IPS DF 6.9 (cell line): ENCODE measurements at regions not wholly inside any gene's neighbourhood (a gene's known extent, or its start where the extent isn't known, plus 50 kb on each side); places are given as distances from the start of the nearest gene placed in this dataset.

ENCODE experiments used
- DNase-seq: peaks from one replicate; pipeline ENCODE4 v3.0.0-alpha.2; 2013; ENCODE audit warnings: low read depth, low spot score
- H3K27ac ChIP-seq: one replicate; pipeline ENCODE4 v1.5.1; 2013; ENCODE audit warnings: low read length, control low read depth
- H3K27me3 ChIP-seq: 2 replicates; pipeline ENCODE4 v1.6.1; 2013; ENCODE audit warnings: mild to moderate bottlenecking, low read length; ENCODE audit not compliant: control insufficient read depth, insufficient read depth
- H3K36me3 ChIP-seq: 2 replicates; pipeline ENCODE4 v1.6.1; 2013; ENCODE audit warnings: low read length; ENCODE audit not compliant: control insufficient read depth, insufficient read depth
- H3K4me1 ChIP-seq: 2 replicates; pipeline ENCODE4 v1.6.1; 2013; ENCODE audit warnings: low read length; ENCODE audit not compliant: control insufficient read depth, insufficient read depth
- H3K4me3 ChIP-seq: 2 replicates; pipeline ENCODE4 v1.5.1; 2013; ENCODE audit warnings: mild to moderate bottlenecking, low read length
- H3K9me3 ChIP-seq: 2 replicates; pipeline ENCODE4 v1.6.1; 2013; ENCODE audit warnings: low read length, inconsistent platforms; ENCODE audit not compliant: control insufficient read depth, insufficient read depth
- WGBS: extraction: QIAGEN DNeasy Blood & Tissue Kit; methylation state at CpG from one replicate; pipeline ENCODE4 v1.1.7; 2013; ENCODE audit warnings: mixed read lengths, missing lambda C conversion rate; ENCODE audit not compliant: insufficient read length, insufficient coverage; 5-methylcytosine and 5-hydroxymethylcytosine counted together

DNA sequence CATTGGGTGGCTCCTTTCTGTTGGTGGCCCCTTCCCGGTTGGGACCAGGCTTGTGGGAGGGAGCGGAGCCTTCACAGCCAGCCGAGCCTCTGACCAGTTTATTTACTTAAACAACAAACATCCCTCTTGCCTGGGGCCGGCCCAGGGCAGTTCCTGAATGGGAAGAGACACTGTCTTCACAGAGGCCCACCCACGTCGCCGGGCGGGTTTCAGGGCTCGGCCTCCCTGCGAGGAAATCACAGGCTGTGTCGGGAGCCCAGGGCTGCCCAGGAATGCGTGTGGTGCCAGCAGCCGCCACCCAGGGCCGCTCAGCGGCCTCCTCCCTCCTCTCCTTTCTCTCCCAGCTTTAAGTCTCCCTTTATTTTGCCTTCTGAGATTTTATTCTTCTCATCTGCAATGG, 132.5 kb downstream of the HSD17B3 start:
- Histone ChIP-seq H3K27me3 (no peaks in the 10 kb centered on the region), H3K9me3 (no peaks in the 10 kb centered on the region), H3K36me3 (no peaks in the 10 kb centered on the region), H3K27ac (no peak overlapping the region), H3K4me3 (no peak overlapping the region), H3K4me1 (peaks cover 2% of the 10 kb centered on the region)
- DNase-seq = no peak
- WGBS = no CpG with 5 or more reads among the region's 15 CpGs

DNA sequence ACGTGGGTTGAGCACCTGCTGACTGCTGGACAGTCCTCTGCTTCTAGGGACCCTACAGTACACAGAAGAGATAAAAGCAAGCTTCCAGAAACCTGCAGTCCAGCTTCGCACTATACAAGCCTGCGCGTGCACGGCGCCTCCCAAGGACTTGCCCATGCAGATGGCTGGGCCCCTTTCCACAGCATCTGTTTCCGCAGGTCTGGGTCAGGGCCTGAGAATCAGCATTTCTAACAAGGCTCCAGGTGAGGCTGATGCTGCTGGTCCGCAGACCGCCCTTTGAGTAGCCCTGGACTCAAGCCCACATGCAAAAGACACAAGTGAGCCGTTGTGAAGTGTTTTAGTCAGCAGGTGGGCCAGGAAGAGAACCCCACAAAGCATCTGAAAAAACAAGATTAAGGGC, 133.1 kb downstream of the HSD17B3 start:
- H3K27me3 ChIP-seq = no peaks in the 10 kb centered on the region
- H3K4me1 ChIP-seq = peaks cover 2% of the 10 kb centered on the region
- DNase-seq = no peak
- no CpG with 5 or more reads among the region's 10 CpGs for WGBS
- H3K4me3 ChIP-seq = no peak overlapping the region
- H3K36me3 ChIP-seq = no peaks in the 10 kb centered on the region
- no peak overlapping the region for H3K27ac ChIP-seq
- H3K9me3 ChIP-seq = no peaks in the 10 kb centered on the region

DNA sequence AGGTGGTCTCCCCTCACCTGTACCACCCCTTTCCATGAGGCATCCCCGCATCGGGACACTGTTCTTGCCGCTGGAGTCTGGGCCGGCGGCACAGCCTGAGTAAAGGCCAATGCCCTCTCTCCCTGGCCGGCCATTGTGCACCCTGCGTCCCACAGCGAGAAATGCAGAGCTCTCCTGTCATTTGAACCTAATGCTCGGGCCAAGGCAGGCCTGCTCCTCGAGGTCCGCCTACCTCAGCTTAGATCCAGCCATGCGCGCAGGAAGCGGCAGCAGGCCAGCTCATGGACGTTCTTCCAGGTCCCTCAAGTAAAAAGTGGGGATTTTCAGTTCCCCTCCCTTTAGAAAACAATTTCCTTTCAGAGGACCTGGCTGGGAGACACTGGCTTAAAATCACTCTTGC, 135.0 kb downstream of the HSD17B3 start:
- H3K27ac ChIP-seq = no peak overlapping the region
- WGBS = no CpG with 5 or more reads among the region's 15 CpGs
- no peak for DNase-seq
- H3K4me1 ChIP-seq = peaks cover 2% of the 10 kb centered on the region
- no peaks in the 10 kb centered on the region for H3K27me3 ChIP-seq
- H3K9me3 ChIP-seq = no peaks in the 10 kb centered on the region
- H3K4me3 ChIP-seq = no peak overlapping the region
- H3K36me3 ChIP-seq = no peaks in the 10 kb centered on the region

DNA sequence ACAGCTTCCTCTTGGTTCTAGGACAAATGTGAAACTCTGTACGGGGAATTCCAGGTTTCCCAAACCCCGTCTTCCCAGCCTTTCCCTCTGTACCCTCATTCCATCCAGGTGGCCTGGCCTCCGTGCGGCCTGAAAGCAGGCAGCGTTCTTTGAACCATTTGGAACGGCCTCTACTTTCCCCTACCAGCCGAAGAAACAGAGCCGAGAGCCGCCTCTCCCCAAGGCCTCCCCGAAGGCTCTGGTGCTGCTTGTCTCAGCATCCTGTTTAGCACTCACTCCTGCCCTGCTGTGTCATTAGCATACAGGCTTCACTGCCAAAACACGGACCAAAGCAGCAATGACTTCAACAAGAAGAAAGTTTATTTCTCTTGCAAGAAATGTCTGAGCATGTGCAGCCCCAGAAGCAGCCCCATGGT, 137.7 kb downstream of the HSD17B3 start:
- Histone ChIP-seq H3K4me1 (no peaks in the 10 kb centered on the region; the same call in none of the 2 replicates), H3K4me3 (no peak overlapping the region), H3K9me3 (no peaks in the 10 kb centered on the region), H3K27ac (no peak overlapping the region), H3K27me3 (no peaks in the 10 kb centered on the region), H3K36me3 (no peaks in the 10 kb centered on the region)
- DNase-seq = no peak
- WGBS = no CpG with 5 or more reads among the region's 11 CpGs

DNA sequence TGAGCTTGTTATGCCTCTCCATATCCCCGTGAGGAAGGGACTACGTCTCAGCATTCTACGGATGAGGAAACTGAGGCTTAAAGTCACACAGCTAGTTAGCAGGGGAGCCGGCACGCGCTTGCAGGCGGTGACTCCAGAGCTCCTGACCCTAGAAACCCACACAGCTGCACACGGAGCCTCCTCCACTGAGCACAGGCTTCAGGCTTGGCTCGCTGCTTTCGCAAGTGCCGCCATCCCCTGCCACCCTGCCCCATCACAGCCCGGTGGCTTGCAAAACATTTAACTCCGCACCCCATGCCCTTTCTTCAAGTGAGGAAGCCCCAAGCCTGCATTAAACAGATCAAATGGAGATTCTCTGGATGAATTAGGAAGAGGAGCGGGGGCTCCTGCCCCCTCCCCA, 138.3 kb downstream of the HSD17B3 start:
- WGBS = no CpG with 5 or more reads among the region's 14 CpGs

DNA sequence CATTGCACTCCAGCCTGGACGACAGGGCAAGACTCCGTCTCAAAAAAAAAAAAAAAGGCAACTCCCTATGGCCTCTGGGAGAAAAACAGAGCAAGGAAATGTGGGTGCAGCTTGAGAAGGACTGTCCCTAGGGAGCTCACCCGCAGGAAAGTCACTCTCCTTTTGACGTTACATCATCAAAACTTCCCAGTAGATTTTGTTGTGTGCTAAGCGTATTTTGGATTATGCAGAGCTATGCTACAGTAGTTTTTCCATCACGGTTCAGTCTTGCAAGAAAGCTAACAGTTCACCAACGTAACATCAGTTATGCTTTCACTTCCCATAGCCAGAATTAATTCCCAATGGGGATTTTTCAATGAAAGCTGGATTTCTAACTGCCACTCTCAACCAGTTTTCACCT, 138.8 kb downstream of the HSD17B3 start:
- Histone ChIP-seq H3K36me3 (no peaks in the 10 kb centered on the region), H3K27ac (no peak overlapping the region), H3K4me3 (no peak overlapping the region), H3K9me3 (no peaks in the 10 kb centered on the region), H3K4me1 (no peaks in the 10 kb centered on the region; the same call in 1 of the 2 replicates), H3K27me3 (no peaks in the 10 kb centered on the region)
- no peak for DNase-seq
- no CpG with 5 or more reads among the region's 7 CpGs for WGBS

More for the DNA sequence above, 138.3 kb downstream of the HSD17B3 start:
- no peaks in the 10 kb centered on the region for H3K36me3 ChIP-seq
- H3K9me3 ChIP-seq = no peaks in the 10 kb centered on the region
- no peak overlapping the region for H3K27ac ChIP-seq
- no peak for DNase-seq
- no peak overlapping the region for H3K4me3 ChIP-seq
- H3K27me3 ChIP-seq = no peaks in the 10 kb centered on the region
- H3K4me1 ChIP-seq = no peaks in the 10 kb centered on the region; the same call in 1 of the 2 replicates

DNA sequence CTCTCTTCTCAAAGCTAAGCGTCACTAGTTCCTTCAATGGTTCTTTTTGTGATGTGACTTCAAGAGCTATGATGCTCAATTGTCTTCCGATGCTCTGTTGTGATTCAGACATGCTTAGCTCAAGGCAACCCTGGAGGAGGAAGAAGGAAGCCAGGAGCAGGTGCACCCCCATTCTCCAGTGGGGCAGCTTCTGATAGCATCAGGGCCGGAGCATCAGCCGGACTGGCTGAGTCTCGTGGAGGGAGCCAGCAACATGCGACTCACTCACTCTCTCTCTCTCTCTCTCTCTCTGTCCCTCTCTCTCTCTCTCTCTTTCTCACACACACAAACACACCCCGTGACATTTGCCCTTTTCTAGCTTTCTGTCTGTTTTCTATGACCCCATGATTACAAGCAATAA, 140.2 kb downstream of the HSD17B3 start:
- no peak overlapping the region for H3K27ac ChIP-seq
- no peaks in the 10 kb centered on the region for H3K36me3 ChIP-seq
- H3K4me1 ChIP-seq = no peaks in the 10 kb centered on the region
- no peaks in the 10 kb centered on the region for H3K9me3 ChIP-seq
- no peak for DNase-seq
- WGBS = 100% methylated on average over 1 of the region's 7 CpGs
- no peak overlapping the region for H3K4me3 ChIP-seq
- H3K27me3 ChIP-seq = no peaks in the 10 kb centered on the region

DNA sequence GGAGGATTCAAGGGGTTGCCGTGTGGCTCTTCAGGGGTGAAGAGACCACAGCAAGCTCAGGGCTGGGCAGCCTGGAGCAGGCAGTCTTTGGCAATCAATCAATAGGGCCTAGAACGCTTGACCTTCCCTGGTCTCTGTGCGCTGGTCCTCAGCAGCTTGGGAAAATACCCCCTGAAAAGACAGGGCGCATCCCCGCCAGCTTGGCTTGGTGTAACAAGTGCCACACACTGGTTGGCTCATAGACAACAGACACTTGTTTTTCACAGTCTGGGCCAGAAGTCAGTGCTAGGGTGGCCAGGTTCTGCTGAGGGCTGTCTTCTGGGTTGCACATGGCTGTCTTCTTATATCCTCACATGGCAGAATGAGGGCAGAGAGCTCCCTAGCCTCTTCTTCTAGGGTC, 141.1 kb downstream of the HSD17B3 start:
- no CpG with 5 or more reads among the region's 5 CpGs for WGBS
- H3K27me3 ChIP-seq = no peaks in the 10 kb centered on the region
- no peaks in the 10 kb centered on the region for H3K4me1 ChIP-seq
- no peaks in the 10 kb centered on the region for H3K36me3 ChIP-seq
- no peak overlapping the region for H3K4me3 ChIP-seq
- H3K27ac ChIP-seq = no peak overlapping the region
- no peak for DNase-seq
- H3K9me3 ChIP-seq = no peaks in the 10 kb centered on the region

DNA sequence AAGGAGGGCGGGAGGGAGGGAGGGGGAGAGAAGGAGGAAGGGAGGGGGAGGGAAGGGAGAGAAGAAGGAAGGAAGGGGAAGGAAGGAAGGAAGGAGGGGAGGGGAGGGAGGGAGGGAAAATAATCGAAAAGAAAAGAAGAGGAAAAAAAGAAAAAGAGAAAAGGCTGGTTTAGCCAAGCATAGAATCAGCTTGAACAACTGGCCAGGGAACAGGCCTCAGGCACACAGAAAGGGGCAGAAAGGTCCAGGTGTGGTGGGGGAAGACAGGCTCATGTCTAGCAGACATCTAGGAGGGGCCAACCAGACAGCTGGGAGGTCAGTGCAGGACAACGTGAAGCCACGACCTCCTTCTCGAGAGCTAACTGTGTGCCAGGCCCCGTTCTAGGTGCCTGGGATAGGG, 141.8 kb downstream of the HSD17B3 start:
- H3K9me3 ChIP-seq = no peaks in the 10 kb centered on the region
- no peaks in the 10 kb centered on the region for H3K27me3 ChIP-seq
- H3K4me3 ChIP-seq = no peak overlapping the region
- H3K36me3 ChIP-seq = no peaks in the 10 kb centered on the region
- no peaks in the 10 kb centered on the region for H3K4me1 ChIP-seq
- no peak for DNase-seq
- 100% methylated on average over 1 of the region's 6 CpGs for WGBS
- no peak overlapping the region for H3K27ac ChIP-seq

DNA sequence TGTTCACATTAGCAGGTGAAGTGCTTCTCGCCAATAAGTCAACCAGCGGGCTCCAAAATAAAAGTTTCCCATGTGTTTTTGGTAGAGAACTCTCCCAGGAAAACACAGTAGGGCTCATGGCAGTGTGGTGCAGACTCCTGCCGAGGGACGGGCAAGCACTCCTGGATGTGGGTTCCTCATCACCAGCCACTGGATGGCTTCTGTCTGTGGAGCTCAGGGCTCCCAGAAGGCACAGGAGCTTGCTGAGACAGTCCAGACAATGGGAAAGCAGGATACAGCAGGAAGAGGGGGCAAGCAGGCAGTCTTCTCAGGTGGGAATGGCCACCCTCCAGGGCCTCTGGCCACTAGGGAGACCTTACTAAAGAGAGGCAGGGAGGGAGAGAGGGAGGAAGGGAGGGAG, 142.4 kb downstream of the HSD17B3 start:
- no peaks in the 10 kb centered on the region for H3K4me1 ChIP-seq
- H3K4me3 ChIP-seq = no peak overlapping the region
- WGBS = no CpG with 5 or more reads among the region's 4 CpGs
- no peaks in the 10 kb centered on the region for H3K27me3 ChIP-seq
- H3K36me3 ChIP-seq = no peaks in the 10 kb centered on the region
- DNase-seq = no peak
- H3K27ac ChIP-seq = no peak overlapping the region
- no peaks in the 10 kb centered on the region for H3K9me3 ChIP-seq

DNA sequence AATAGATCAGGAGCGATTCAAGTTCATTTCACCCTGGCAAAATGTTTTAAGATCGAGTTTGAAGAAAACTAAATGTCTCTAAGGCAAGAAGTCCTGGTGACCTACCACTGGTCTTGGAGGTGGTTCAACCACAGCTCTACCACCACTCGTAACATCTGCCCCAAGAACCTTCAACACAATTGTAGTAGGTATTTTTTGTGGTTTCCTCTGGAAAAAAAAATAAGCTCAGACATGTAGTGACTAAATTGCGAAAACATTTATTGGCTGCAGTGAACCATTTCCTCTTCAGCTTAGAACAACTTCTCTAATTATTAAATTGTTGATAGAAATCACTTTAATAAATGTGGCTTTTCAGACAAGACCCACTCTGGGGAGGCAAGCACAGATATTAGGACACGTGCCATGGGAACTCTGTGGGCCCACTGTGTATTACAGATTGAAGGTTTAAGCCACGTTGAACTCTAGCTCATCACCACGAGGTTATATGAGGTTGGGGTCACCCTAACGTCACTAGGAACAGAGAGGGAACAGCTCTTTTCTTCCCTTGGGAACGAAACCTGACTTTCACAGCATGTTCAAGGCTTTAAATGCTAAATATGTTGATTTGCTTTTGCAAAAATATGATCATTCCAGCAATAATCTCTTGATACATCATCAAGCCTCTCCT, 142.9 kb downstream of the HSD17B3 start:
- Histone ChIP-seq H3K27me3 (no peaks in the 10 kb centered on the region), H3K36me3 (no peaks in the 10 kb centered on the region), H3K9me3 (no peaks in the 10 kb centered on the region), H3K4me1 (no peaks in the 10 kb centered on the region), H3K27ac (no peak overlapping the region), H3K4me3 (no peak overlapping the region)
- no CpG with 5 or more reads among the region's 9 CpGs for WGBS
- DNase-seq = no peak
